Fibroblast of skin of right biceps (primary cell): ENCODE measurements at regions not wholly inside any gene's neighbourhood (a gene's known extent, or its start where the extent isn't known, plus 50 kb on each side); places are given as distances from the start of the nearest gene placed in this dataset.
"Not testable (repeated sequence)": the region's sequence is repeated elsewhere in the genome, so short reads cannot be mapped to it uniquely, and the experiment has no call there.

Source experiments
- DNase-seq: peaks from one replicate; pipeline ENCODE4 v3.0.0-alpha.2; 2013

DNA sequence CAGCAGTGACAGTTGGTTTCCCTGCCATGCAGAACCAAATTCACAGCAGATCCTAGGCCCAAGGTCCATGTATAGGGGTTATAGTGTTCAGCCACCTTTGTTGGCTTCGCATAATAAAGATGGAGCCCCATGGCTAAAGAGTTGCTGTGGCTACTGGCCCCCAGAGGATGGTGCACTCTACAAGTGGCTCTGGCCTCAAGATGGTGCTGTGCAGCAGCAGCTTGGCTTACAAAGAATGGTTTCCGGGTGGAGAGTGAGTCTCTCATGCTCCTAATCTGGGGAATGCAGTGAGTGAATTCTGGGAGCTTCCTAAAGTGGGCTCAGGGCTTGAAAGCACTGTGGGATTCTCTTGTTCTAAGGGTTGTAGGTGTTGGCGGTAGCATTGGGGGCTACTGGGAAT is 1199.7 kb downstream of the CNTNAP5 start:
- DNase-seq, result no peak

DNA sequence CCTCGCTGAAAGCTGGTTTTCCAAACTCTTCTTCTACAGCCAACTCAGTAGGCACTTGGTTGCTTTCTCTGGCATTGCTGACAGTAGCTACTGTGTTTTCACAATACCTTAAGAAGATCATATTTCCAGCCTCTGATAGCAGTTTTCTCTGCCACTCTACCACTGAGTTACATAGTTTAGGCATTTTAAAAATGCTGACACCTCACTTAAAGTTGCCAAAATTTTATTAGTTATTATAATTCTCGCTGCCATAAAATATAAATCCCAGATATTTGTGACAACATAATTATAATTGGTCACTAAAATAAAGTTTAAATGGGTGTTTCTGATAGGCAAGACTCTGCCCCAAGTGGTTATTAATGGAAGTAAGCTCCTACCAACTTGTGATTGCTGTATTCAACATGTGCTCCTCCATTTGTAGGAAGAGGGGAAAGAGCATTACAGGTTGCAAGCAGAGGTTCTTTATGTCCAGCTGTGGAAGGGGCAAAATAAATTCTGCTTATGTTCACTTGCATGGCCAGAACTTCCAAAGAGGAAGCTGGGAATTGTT is 1202.8 kb downstream of the CNTNAP5 start:
- no peak for DNase-seq

- DNase-seq, result no peak
Observed at GRCh38 chr2:125240870-125241269, 1215.8 kb downstream of the CNTNAP5 start.

DNA sequence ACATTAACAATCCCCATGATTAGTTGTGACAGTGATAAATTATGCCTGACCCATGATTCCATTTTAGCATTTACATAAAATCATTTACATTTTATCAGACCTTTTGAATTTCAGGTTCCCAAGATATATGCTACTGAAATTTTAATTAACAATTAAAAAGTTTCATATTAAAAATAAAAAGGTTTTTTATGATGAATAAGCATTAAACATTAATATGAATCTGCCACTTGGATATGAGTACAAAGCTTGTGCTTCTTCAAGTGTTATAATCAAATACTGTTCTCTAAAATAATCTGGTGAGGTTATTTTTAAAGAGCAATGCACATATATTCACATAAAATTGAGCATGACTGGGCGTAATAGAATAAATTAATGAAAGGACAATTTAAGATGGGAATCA is 1218.0 kb downstream of the CNTNAP5 start:
- DNase-seq, result no peak

- DNase-seq, result no peak
Observed at GRCh38 chr2:125254010-125254409, 1228.9 kb downstream of the CNTNAP5 start.

DNA sequence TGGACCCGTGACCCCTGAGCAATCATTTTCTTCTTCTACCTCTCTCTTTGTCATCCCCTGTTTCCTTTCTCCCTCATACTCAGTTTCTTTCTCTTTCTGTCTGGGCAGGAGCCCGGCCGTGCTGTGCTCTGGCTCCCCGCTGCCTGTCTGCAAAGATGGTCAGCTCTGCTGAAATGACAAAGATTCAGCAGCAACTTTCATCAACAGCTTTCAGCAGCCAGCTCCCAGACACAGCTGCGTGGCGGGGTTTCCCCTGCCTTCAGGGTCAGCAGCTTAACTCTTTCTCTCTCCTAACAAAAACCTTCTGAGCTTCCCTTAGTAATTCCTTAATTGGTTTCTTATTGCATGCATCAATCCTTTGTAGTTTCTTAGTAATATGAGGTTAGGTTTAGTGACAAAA is 1234.4 kb downstream of the CNTNAP5 start:
- DNase-seq, result no peak

- not testable (repeated sequence) for DNase-seq
Observed at GRCh38 chr2:125260366-125260930, 1235.4 kb downstream of the CNTNAP5 start.

- no peak for DNase-seq
Observed at GRCh38 chr2:125264453-125264852, 1239.4 kb downstream of the CNTNAP5 start.

DNA sequence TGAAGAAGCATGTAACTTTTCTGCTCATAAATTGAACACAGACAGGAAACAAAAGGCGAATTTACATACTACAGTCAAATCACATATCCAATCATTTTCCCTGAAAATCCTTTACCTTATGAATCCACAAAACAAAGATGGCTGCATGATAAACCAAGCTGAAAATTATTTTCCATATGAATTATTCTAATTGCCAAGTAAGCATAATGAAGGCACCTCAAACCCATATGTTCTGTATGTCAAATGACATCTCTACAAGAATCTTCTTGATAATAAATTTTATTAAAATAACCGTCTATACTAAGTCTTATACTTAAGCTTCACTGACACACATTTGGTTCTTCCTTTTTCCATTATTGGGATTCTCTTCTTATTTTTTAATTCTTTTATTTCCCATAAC is 1242.6 kb downstream of the CNTNAP5 start:
- DNase-seq, result no peak

DNA sequence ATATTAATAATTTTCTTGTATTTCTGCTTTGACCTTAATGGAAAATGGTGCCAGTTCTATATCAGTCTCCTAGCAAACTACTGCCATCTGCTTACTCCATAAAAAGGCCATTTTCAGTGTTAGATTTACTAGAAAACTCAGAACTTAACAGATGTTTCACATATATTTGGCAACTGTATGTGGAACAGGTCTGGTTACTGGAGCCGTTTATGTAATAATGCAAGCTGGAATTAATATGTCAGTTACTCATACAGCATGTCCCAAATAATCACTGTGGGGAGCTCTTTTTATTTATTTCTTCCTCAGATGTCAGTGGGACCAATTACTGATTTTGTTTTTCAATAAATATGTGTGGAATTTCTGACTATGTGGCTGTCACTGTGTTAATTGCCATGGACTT is 1247.6 kb downstream of the CNTNAP5 start:
- no peak for DNase-seq

GRCh38 chr2:125274718-125275117 is 1249.6 kb downstream of the CNTNAP5 start:
- no peak for DNase-seq

GRCh38 chr2:125280265-125280664 is 1255.2 kb downstream of the CNTNAP5 start:
- no peak for DNase-seq

DNA sequence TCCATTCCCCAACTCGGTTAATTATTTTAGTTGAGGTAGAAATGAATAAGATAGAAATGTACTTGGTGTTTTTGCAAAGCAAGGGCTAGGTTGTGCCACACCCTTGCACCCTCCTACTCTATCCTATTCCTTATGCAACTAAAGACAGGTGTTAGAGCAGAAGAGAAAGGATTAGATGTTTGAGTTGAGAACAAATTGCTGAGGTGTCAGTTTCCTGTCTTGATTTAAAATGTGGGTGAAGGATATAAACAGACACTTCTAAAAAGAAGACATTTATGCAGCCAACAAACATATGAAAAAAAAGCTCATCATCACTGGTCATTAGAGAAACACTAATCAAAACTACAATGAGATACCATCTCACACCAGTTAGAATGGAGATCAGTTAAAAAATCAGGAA is 1256.2 kb downstream of the CNTNAP5 start:
- DNase-seq, result no peak

DNA sequence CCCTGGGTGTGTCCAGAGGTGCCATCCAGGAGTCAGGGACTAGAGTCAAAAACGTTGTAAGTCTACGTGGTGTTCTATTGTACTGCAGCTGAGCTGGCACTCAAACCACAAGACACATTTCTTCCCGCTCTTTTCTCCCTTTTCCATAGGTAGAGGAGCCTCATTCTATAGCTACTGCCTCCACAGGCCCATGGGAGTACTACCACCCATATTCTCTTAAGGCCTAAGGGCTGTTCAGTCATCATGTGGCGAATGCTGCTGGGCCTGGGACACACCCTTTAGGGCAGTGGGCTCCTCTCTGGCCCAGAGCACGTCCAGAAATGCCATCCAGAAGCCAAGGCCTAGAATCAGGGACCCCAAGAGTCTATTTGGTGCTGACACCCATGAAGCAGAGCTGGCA is 1271.7 kb downstream of the CNTNAP5 start:
- no peak for DNase-seq

DNA sequence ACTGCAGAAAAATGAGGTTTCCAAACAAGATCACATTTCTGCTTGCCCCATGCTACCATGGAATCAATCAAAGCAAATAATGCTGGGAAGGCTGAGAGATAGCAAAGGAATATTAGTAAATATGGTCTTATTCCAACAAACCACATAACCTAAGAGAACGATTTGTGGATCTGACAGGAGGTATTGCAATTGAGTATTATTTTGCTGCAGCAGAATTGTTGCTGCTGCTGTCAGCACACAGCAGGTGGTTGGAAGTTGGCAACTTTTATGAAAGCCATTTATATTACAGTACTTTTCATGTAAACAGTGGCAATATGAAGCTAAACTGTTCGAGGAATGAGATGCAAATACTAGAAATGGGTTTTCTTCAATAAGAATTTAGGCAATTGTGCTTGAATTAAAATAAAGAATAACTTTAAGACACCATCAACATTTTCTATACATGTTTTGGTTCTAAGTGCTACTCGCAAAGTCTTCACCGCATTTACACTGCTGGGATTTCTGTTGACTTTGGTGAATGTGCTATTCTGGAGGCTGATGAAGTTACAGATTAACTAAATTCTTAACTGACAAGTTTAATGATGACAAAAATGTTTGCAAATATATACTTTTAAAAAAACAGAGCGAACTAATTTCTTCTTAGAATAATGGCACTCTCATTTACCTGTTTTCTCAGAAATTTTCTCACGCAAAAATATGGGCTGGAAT is 1285.7 kb downstream of the CNTNAP5 start:
- no peak for DNase-seq

GRCh38 chr2:125312342-125312741 is 1287.3 kb downstream of the CNTNAP5 start:
- DNase-seq, result no peak

- DNase-seq, result no peak
Observed at GRCh38 chr2:125313806-125314205, 1288.7 kb downstream of the CNTNAP5 start.

DNA sequence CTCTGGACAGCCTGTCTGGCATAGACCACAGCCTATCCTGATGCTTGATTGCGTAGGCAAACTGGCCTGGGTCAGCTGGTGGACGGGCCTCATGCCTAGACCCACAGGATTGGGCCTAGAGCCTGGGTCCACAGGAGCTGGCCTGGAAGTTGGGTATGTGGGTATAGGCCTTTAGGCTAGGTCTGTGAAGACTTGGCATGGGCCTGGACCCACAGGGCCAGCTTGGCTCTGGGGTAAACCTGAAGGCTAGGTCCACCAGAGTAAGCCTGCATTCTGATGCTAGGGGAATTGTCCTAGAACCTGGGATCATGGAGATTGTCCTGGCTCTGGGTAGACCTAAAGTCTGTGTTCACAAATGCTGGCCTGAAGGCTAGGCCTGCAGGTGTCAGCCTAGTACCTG is 1293.7 kb downstream of the CNTNAP5 start:
- no peak for DNase-seq

DNA sequence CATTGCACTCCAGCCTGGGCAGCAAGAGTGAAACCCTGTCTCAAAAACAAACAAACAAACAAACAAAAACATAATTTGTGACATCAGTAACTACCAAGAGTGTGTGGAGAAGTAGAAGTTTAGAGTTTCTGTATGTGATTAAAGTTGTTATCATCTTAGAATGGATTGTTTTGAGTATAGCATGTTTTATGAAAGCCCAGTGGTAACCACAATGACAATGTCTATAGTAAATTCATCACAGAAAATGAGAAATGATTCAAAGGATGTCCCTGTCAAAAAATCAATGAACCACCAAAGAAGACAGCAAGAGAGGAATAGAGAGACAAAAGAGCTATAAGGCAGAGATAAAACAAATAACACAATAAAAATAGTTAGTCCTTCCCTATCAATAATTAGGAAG is 1299.2 kb downstream of the CNTNAP5 start:
- no peak for DNase-seq

- DNase-seq, result no peak
Observed at GRCh38 chr2:125330133-125330532, 1305.0 kb downstream of the CNTNAP5 start.

DNA sequence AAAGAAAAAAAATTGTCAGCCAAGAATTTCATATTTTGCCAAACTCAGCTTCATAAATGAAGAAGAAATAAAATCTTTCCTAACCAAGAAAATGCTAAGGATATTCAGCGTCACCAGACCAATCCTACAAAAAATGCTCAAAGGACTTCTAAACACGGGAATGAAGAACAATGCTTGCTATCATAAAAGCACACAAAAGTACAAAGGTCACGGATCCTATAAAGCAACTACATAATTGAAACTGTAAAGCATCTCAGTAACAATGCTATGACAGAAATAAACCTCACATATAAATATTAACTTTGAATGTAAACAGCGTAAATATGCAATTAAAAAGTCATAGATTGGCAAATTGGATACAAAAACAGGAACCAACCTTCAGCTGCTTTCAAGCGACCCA is 1314.6 kb upstream of the GYPC start:
- no peak for DNase-seq

DNA sequence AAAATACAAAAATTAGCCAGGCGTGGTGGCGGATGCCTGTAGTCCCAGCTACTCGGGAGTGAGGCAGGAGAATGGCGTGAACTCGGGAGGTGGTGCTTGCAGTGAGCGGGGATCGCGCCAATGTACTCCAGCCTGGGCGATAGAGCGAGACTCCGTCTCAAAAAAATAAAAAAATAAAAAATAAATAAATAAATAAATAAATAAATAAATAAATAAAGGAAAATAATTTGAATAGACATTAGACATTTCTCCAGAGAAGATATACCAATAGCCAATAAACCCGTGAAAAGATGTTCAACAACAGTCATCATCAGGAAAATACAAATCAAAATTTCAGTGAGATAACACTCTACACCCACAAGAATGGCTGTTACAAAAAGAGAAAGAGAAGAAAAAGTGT is 1302.4 kb upstream of the GYPC start:
- DNase-seq, result not testable (repeated sequence)

DNA sequence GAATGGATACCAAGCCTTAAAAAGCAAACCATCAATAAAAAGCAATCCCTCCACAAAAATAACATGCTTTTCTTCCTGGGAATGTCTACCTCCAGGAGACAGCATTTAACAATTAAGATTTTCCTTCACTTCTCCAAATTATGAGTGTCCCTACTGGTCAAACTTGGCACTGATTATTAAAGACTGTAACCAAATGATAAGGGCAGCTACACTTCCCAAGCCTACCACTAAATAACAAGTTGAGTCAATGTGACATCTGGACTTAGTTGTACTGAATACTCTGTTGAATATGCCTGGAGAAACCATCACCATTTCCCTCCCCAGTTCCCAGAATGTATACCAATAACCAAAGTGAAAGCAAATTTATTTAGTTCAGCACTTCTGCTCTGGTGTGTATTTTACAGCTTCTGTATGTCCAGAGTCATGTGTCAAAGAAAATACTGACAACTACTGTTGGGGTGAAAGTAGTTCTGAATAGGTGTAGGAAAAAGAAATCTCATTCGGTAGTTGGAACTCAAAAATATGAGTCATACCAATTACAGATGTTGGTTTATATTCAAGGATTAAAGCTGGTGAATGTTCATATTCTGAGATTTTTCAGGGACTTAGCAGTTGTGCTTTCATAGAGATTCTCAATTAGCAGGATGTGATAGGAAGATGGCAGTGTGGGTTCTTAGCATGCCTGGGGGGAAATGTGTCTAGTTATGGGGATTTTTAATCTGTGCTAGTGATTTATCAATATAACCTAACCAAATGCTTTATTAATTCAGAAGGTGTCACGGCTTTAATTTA is 1291.6 kb upstream of the GYPC start:
- DNase-seq, result no peak

- DNase-seq, result no peak
Observed at GRCh38 chr2:125364984-125365265, 1291.0 kb upstream of the GYPC start.
